ENCODE measurements at regions not wholly inside any gene's neighbourhood (a gene's known extent, or its start where the extent isn't known, plus 50 kb on each side); places are given as distances from the start of the nearest gene placed in this dataset.

DNA sequence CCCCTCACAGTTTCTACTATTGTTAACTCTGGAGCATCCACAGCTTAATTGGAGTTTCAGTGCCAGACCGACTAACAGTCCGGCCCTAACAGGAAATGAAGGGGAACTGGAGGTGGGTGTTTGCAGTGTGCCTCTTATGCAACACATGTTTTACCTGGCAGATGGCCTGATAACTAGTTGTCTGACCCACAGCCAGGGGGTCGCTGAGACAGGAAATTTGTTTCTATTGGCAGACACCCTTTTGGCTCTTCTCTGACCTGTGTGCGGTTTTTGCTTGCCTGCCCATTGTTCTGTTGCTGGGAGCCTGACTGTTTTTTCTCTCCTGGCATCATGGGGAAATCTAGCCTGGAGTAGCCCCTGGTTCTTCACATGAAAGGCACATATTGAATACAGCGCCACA lies 1329.8 kb downstream of the DSC3 start:
- H3K79me2 ChIP-seq (ENCODE audit: control insufficient read depth, insufficient read depth, low read length): no peaks in the 10 kb centered on the region
- in situ Hi-C loops (cut with MboI): no loop called here
- 53% methylated on average over 5 of the region's 5 CpGs for whole genome bisulfite sequencing (ENCODE audit: insufficient coverage, insufficient replicate concordance, low lambda C conversion rate, missing lambda C conversion rate)
- intact Hi-C loops (cut with micrococcal nuclease; ENCODE audit: unreplicated experiment): no loop called here
- no peaks in the 10 kb centered on the region for H3K4me1 ChIP-seq (ENCODE audit: control insufficient read depth, insufficient read depth, low read length)
- no peak for ATAC-seq
- no peaks in the 10 kb centered on the region for H3K36me3 ChIP-seq (ENCODE audit: control insufficient read depth in 2 of 2, insufficient read depth in 2 of 2, low read length in 1 of 2)
- no peak overlapping the region for H2AFZ ChIP-seq (ENCODE audit: control insufficient read depth, low read depth, low read length)
- CTCF ChIA-PET: no interaction called here
- RAD21 ChIA-PET (ENCODE audit: unreplicated experiment): no interaction called here
- no peak for DNase-seq (ENCODE audit: low read depth, low spot score)
- no peak overlapping the region for H3K4me3 ChIP-seq
- H3K27me3 ChIP-seq (replicated peaks in 1 of 2; ENCODE audit: control insufficient read depth in 2 of 2, insufficient read depth in 2 of 2, low read length in 1 of 2): no peaks in the 10 kb centered on the region
- POLR2A ChIA-PET: no interaction called here
- no peak overlapping the region for H3K27ac ChIP-seq (ENCODE audit: control insufficient read depth, insufficient read depth)
- H3K4me2 ChIP-seq (ENCODE audit: control insufficient read depth, insufficient read depth): no peak overlapping the region
- SMC1A ChIA-PET (ENCODE audit: uncharacterized antibody, unreplicated experiment): no interaction called here
- H3K9ac ChIP-seq (ENCODE audit: control insufficient read depth, insufficient read depth, low read length): no peak overlapping the region
- FAIRE-seq: no peak
- no peaks in the 10 kb centered on the region for H4K20me1 ChIP-seq (ENCODE audit: control insufficient read depth, insufficient read depth)
- no TSS peak for BruUV-seq (replicated peaks)
- no peaks in the 10 kb centered on the region for H3K9me3 ChIP-seq (replicated peaks; ENCODE audit: control insufficient read depth, insufficient read depth, low read length)
- TF ChIP-seq SPI1 (IDR thresholded peaks at IDR 0.05; ENCODE audit: borderline replicate concordance, insufficient read depth, low read depth, low read length): no peak
- TF ChIP-seq, protein P1, sequence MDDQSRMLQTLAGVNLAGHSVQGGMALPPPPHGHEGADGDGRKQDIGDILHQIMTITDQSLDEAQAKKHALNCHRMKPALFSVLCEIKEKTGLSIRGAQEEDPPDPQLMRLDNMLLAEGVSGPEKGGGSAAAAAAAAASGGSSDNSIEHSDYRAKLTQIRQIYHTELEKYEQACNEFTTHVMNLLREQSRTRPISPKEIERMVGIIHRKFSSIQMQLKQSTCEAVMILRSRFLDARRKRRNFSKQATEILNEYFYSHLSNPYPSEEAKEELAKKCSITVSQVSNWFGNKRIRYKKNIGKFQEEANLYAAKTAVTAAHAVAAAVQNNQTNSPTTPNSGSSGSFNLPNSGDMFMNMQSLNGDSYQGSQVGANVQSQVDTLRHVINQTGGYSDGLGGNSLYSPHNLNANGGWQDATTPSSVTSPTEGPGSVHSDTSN (IDR thresholded peaks at IDR 0.05; ENCODE audit: insufficient replicate concordance, low read depth, low read length): no peak
- TF ChIP-seq, protein P2, sequence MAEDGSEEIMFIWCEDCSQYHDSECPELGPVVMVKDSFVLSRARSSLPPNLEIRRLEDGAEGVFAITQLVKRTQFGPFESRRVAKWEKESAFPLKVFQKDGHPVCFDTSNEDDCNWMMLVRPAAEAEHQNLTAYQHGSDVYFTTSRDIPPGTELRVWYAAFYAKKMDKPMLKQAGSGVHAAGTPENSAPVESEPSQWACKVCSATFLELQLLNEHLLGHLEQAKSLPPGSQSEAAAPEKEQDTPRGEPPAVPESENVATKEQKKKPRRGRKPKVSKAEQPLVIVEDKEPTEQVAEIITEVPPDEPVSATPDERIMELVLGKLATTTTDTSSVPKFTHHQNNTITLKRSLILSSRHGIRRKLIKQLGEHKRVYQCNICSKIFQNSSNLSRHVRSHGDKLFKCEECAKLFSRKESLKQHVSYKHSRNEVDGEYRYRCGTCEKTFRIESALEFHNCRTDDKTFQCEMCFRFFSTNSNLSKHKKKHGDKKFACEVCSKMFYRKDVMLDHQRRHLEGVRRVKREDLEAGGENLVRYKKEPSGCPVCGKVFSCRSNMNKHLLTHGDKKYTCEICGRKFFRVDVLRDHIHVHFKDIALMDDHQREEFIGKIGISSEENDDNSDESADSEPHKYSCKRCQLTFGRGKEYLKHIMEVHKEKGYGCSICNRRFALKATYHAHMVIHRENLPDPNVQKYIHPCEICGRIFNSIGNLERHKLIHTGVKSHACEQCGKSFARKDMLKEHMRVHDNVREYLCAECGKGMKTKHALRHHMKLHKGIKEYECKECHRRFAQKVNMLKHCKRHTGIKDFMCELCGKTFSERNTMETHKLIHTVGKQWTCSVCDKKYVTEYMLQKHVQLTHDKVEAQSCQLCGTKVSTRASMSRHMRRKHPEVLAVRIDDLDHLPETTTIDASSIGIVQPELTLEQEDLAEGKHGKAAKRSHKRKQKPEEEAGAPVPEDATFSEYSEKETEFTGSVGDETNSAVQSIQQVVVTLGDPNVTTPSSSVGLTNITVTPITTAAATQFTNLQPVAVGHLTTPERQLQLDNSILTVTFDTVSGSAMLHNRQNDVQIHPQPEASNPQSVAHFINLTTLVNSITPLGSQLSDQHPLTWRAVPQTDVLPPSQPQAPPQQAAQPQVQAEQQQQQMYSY (CRISPR knock-in tag; IDR thresholded peaks at IDR 0.05): no peak
- TF ChIP-seq NRF1 (conservative IDR thresholded peaks at IDR 0.05; ENCODE audit: low read depth, low read length): no peak
- TF ChIP-seq ZZZ3 (IDR thresholded peaks at IDR 0.05; ENCODE audit: control insufficient read depth, insufficient read length, low read depth): no peak
- TF ChIP-seq SIN3A (IDR thresholded peaks at IDR 0.05; ENCODE audit: low read depth, low read length): no peak
- TF ChIP-seq BHLHE40 (IDR thresholded peaks at IDR 0.05; ENCODE audit: borderline replicate concordance in 1 of 2, low read depth in 2 of 2, low read length in 1 of 2): no peak
- TF ChIP-seq FOS (IDR thresholded peaks at IDR 0.05; ENCODE audit: borderline replicate concordance, extremely low read depth, insufficient read length): no peak
- TF ChIP-seq, protein P3, sequence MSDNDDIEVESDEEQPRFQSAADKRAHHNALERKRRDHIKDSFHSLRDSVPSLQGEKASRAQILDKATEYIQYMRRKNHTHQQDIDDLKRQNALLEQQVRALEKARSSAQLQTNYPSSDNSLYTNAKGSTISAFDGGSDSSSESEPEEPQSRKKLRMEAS (IDR thresholded peaks at IDR 0.05; ENCODE audit: low read depth, low read length): no peak
- no peak for TF ChIP-seq MEF2A (IDR thresholded peaks at IDR 0.05; ENCODE audit: insufficient read depth, low read depth, low read length)
- TF ChIP-seq, protein P4, sequence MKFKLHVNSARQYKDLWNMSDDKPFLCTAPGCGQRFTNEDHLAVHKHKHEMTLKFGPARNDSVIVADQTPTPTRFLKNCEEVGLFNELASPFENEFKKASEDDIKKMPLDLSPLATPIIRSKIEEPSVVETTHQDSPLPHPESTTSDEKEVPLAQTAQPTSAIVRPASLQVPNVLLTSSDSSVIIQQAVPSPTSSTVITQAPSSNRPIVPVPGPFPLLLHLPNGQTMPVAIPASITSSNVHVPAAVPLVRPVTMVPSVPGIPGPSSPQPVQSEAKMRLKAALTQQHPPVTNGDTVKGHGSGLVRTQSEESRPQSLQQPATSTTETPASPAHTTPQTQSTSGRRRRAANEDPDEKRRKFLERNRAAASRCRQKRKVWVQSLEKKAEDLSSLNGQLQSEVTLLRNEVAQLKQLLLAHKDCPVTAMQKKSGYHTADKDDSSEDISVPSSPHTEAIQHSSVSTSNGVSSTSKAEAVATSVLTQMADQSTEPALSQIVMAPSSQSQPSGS (IDR thresholded peaks at IDR 0.05; ENCODE audit: low read length): no peak
- no peak for TF ChIP-seq ZNF274 (IDR thresholded peaks at IDR 0.05; ENCODE audit: insufficient read depth, insufficient read length)
- no peak for TF ChIP-seq BCL11A (IDR thresholded peaks at IDR 0.05; ENCODE audit: low read depth, low read length)
- TF ChIP-seq, protein P5, sequence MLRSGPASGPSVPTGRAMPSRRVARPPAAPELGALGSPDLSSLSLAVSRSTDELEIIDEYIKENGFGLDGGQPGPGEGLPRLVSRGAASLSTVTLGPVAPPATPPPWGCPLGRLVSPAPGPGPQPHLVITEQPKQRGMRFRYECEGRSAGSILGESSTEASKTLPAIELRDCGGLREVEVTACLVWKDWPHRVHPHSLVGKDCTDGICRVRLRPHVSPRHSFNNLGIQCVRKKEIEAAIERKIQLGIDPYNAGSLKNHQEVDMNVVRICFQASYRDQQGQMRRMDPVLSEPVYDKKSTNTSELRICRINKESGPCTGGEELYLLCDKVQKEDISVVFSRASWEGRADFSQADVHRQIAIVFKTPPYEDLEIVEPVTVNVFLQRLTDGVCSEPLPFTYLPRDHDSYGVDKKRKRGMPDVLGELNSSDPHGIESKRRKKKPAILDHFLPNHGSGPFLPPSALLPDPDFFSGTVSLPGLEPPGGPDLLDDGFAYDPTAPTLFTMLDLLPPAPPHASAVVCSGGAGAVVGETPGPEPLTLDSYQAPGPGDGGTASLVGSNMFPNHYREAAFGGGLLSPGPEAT (IDR thresholded peaks at IDR 0.05; ENCODE audit: low read depth): no peak
- no peak for TF ChIP-seq MYB (IDR thresholded peaks at IDR 0.05; ENCODE audit: borderline replicate concordance, low read depth, low read length)
- no peak for TF ChIP-seq SIX5 (IDR thresholded peaks at IDR 0.05; ENCODE audit: low read depth, low read length, severe bottlenecking)
- no peak for TF ChIP-seq KAT2A (conservative IDR thresholded peaks at IDR 0.05; ENCODE audit: control insufficient read depth, low read depth, low read length)
